GM12874 (cell line): ENCODE measurements at regions not wholly inside any gene's neighbourhood (a gene's known extent, or its start where the extent isn't known, plus 50 kb on each side); places are given as distances from the start of the nearest gene placed in this dataset.

Experiments
- TF ChIP-seq, protein P1 (sequence below): IDR thresholded peaks from 2 replicates; pipeline ENCODE4 v1.5.1; 2011; ENCODE audit warnings: low read depth, mild to moderate bottlenecking, control low read depth, low read length, moderate library complexity; ENCODE audit not compliant: insufficient read depth

DNA sequence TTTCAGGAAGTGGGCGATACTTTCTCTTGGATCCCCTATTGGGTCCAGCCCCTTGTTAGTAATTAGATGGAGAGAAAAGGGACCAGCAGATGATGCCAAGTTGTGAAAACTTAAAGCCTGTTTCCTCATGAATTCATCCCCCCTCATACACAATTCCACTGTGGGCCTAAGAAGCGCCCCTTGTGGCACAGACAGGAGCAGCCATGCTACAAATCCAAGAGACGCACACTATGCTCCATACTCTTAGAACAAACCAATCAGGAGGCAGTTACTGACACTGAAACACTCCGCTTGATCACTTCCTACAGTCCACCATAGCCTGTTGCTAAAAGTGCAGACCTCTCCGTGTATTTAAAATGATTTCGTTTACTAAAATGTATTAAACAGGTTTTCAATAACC lies 111.3 kb upstream of the ARRDC4 start:
- TF ChIP-seq, protein P1, sequence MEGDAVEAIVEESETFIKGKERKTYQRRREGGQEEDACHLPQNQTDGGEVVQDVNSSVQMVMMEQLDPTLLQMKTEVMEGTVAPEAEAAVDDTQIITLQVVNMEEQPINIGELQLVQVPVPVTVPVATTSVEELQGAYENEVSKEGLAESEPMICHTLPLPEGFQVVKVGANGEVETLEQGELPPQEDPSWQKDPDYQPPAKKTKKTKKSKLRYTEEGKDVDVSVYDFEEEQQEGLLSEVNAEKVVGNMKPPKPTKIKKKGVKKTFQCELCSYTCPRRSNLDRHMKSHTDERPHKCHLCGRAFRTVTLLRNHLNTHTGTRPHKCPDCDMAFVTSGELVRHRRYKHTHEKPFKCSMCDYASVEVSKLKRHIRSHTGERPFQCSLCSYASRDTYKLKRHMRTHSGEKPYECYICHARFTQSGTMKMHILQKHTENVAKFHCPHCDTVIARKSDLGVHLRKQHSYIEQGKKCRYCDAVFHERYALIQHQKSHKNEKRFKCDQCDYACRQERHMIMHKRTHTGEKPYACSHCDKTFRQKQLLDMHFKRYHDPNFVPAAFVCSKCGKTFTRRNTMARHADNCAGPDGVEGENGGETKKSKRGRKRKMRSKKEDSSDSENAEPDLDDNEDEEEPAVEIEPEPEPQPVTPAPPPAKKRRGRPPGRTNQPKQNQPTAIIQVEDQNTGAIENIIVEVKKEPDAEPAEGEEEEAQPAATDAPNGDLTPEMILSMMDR: 0 out of 2 replicates have a peak, but pooled peaks have one; percentile 7

DNA sequence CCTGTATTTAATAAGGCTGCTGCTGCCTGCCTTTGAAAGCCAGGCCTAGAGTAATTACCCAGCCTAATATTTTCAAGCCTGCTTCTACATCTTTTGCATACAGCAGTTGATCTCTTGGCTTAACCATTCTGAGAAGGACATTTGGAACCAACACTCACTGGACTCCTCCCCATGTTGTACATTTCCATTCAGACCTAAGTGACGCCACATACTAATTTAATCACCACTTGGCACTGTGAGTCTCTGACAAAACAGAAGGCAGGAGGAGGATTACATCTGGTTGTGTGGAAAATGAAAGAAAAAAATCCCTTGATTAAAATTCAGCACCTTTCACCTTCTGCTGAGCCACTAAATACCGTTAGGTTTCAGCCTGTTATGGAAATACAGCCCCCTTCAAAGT lies 102.2 kb upstream of the ARRDC4 start:
- TF ChIP-seq, protein P1: no peak

- TF ChIP-seq, protein P1: no peak
Measured at GRCh38 chr15:97861529-97862260, 98.8 kb upstream of the ARRDC4 start.

- TF ChIP-seq, protein P1: no peak
Measured at GRCh38 chr15:97866959-97867358, 93.5 kb upstream of the ARRDC4 start.

- TF ChIP-seq, protein P1: no peak
Measured at GRCh38 chr15:97867870-97868269, 92.6 kb upstream of the ARRDC4 start.

- TF ChIP-seq, protein P1: no peak
Measured at GRCh38 chr15:97868981-97869380, 91.5 kb upstream of the ARRDC4 start.

DNA sequence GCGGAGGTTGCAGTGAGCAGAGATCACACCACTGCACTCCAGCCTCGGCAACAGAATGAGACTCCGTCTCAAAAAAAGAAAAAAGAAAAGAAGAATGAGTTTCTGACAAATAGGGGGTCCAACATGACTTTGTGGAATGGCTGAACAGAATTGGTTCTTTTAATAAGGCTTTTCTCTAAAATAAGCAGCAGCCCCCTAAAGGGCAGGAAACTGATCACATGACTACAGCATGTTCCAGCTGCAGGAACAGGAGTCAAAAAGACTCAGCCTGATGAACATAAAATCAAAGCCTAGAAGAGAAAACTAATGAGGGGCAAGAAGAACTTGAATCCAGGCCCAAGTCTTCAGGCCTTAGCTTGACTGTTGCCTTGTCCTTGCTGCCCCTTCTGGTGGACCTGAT lies 89.7 kb upstream of the ARRDC4 start:
- TF ChIP-seq, protein P1: no peak
